ENCODE measurements at regions not wholly inside any gene's neighbourhood (a gene's known extent, or its start where the extent isn't known, plus 50 kb on each side); places are given as distances from the start of the nearest gene placed in this dataset.

DNA sequence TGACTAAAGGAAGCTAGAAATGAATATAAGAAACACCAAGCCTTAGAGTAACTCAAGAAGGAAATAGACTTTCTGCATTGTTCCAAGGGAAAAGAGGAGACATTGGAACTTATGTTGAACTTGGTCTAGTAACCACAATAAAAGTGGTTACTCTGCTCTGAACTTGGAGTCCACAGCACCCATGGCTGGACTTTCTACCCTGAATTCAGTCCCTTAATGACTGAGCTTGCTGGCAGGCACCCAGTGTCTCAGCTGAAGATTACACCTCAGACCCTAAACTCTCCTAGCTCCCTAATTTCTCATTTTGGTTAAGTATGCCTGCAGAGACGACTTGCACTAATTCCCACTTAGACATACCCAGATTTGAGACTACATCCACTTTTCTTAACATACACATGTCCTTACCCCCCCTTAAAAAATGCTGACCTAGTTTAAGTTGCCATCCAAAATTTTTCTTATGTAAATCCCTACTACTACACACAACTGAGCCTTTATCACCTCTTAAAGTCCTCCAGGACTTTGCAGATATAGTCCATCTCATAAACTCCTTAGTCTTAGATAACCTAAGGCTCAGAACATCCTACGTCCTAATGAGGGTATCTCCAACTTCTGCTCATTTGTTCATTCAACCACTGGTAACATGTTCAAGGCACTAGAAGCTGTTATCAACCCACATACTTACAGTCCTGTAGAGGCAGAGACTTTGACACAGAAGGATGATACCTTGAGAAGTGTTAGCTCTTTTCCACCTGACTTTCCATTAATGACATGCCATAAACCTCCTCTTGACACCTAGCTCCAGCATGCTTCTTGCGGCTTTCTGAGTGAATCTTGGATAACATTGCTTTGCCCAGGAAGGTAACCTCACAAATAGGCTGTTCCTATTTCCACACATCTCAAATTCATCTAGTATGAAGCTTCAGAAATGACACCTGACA, 129.8 kb downstream of the ALDH8A1 start:
- Histone ChIP-seq H3K27ac (ENCODE audit: low read depth, low read length) (no peak overlapping the region), H3K4me3 (ENCODE audit: low read length) (no peak overlapping the region), H3K27me3 (ENCODE audit: insufficient read depth, low read length, poor library complexity, severe bottlenecking) (no peaks in the 10 kb centered on the region), H3K36me3 (ENCODE audit: insufficient read depth, low read length) (no peaks in the 10 kb centered on the region), H3K4me1 (ENCODE audit: insufficient read depth, low read length) (no peaks in the 10 kb centered on the region), H3K9me3 (ENCODE audit: low read length) (no peaks in the 10 kb centered on the region)
- DNase-seq, result no peak
- ChIA-PET CTCF (interaction anchor here (0.5 kb wide), 1 partner anchor 26 kb away, joined by 3 read pairs; no protein-coding TSS in a partner anchor), POLR2A (no interaction called here)
- Mint-ChIP-seq H3K36me3 (no peaks in the 10 kb centered on the region), H3K4me3 (no peak overlapping the region), H3K27me3 (peaks cover 3 to 13% of the 10 kb centered on the region in 2 donors), H3K9me3 (peaks cover 0 to 2% (median 0%) of the 10 kb centered on the region in 5 donors), H3K27ac (no peak overlapping the region), H3K4me1 (peaks cover 0 to 3% (median 3%) of the 10 kb centered on the region in 3 donors)

DNA sequence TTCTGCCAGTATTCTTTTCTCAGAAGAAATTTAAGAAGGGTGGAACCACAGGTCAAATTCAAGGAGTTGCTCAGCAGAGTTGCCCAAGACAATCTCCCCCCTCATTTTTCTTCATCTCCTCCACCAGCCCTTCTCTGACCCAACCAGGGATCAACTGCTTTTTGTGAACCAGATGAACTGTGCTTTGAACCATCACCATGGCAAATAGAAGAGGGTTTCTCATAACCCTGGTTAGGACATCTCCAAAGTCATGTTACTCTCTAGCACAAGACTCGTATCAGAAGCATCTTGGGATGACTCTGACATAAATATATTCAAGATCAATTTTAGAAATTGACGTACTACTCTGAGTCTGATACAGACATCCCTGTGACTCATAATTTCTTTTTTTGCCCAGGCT, 130.7 kb downstream of the ALDH8A1 start:
- H3K36me3 Mint-ChIP-seq, result no peaks in the 10 kb centered on the region
- H3K27ac Mint-ChIP-seq, result no peak overlapping the region
- H3K27me3 Mint-ChIP-seq, result peaks cover 3 to 9% of the 10 kb centered on the region in 2 donors
- ChIA-PET POLR2A (no interaction called here), CTCF (no interaction called here)
- H3K9me3 Mint-ChIP-seq, result peaks cover 0 to 2% (median 0%) of the 10 kb centered on the region in 5 donors
- H3K27me3 ChIP-seq (ENCODE audit: insufficient read depth, low read length, poor library complexity, severe bottlenecking), result no peaks in the 10 kb centered on the region
- H3K36me3 ChIP-seq (ENCODE audit: insufficient read depth, low read length), result no peaks in the 10 kb centered on the region
- no peak overlapping the region for H3K4me3 ChIP-seq (ENCODE audit: low read length)
- H3K4me1 Mint-ChIP-seq, result peaks cover 0 to 3% (median 3%) of the 10 kb centered on the region in 3 donors
- no peaks in the 10 kb centered on the region for H3K9me3 ChIP-seq (ENCODE audit: low read length)
- H3K27ac ChIP-seq (ENCODE audit: low read depth, low read length), result no peak overlapping the region
- DNase-seq, result no peak
- H3K4me1 ChIP-seq (ENCODE audit: insufficient read depth, low read length), result no peaks in the 10 kb centered on the region
- H3K4me3 Mint-ChIP-seq, result no peak overlapping the region

DNA sequence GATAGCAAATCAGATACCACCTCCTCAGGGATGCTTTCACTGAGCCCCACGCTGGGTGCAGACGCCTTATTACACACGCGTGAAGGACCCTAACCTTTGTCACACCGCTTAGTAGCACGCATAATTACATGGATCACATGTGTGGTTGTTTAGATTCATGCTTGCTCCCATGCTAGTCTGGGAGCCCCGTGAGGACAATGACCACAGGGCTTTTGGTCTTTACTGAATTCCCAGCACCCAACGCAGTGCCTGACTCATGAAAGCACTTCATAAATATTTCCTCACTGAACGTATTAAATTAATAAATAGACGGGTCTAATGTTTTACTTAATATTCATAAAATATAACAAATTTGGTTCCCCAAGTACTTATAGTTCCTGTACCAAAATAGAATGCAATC, 132.5 kb downstream of the ALDH8A1 start:
- no peaks in the 10 kb centered on the region for H3K36me3 ChIP-seq (ENCODE audit: insufficient read depth, low read length)
- H3K27me3 ChIP-seq (ENCODE audit: insufficient read depth, low read length, poor library complexity, severe bottlenecking), result no peaks in the 10 kb centered on the region
- peaks cover 0 to 2% of the 10 kb centered on the region in 2 donors for H3K27me3 Mint-ChIP-seq
- POLR2A ChIA-PET, result no interaction called here
- DNase-seq, result no peak
- CTCF ChIA-PET, result no interaction called here
- no peaks in the 10 kb centered on the region for H3K4me1 ChIP-seq (ENCODE audit: insufficient read depth, low read length)
- H3K4me3 Mint-ChIP-seq, result no peak overlapping the region
- H3K9me3 ChIP-seq (ENCODE audit: low read length), result no peaks in the 10 kb centered on the region
- no peak overlapping the region for H3K4me3 ChIP-seq (ENCODE audit: low read length)
- H3K36me3 Mint-ChIP-seq, result no peaks in the 10 kb centered on the region
- H3K27ac Mint-ChIP-seq, result no peak overlapping the region
- no peaks in the 10 kb centered on the region for H3K4me1 Mint-ChIP-seq
- H3K27ac ChIP-seq (ENCODE audit: low read depth, low read length), result no peak overlapping the region
- no peaks in the 10 kb centered on the region for H3K9me3 Mint-ChIP-seq

DNA sequence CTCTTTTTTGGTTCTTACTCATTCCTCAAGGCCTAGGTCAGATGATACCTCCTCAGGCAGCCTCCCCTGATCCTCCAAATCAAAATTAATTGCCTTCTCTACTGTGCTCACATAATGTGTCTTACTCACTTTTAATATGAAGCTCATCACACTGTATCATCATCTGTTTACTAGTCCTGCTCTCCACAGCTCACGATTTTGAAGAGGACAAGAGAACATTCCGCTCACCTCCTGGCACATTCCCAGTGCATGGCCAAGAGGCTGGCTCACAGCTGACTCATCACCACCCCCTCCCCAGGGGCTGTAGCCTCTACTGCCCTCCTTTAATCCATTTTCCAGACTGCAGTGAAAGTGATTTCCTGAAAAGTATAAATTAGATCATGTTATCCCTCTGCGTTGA, 133.1 kb downstream of the ALDH8A1 start:
- Histone ChIP-seq H3K27ac (ENCODE audit: low read depth, low read length) (no peak overlapping the region), H3K4me1 (ENCODE audit: insufficient read depth, low read length) (no peaks in the 10 kb centered on the region), H3K27me3 (ENCODE audit: insufficient read depth, low read length, poor library complexity, severe bottlenecking) (no peaks in the 10 kb centered on the region), H3K4me3 (ENCODE audit: low read length) (no peak overlapping the region), H3K36me3 (ENCODE audit: insufficient read depth, low read length) (no peaks in the 10 kb centered on the region), H3K9me3 (ENCODE audit: low read length) (no peaks in the 10 kb centered on the region)
- no peak overlapping the region for H3K27ac Mint-ChIP-seq
- no peak overlapping the region for H3K4me3 Mint-ChIP-seq
- peaks cover 0 to 5% of the 10 kb centered on the region in 2 donors for H3K27me3 Mint-ChIP-seq
- no peaks in the 10 kb centered on the region for H3K4me1 Mint-ChIP-seq
- H3K9me3 Mint-ChIP-seq, result no peaks in the 10 kb centered on the region
- no peak for DNase-seq
- POLR2A ChIA-PET, result interaction anchor here (0.6 kb wide), 1 partner anchor 634 kb away, joined by 3 read pairs; no protein-coding TSS in a partner anchor
- H3K36me3 Mint-ChIP-seq, result no peaks in the 10 kb centered on the region
- CTCF ChIA-PET, result no interaction called here

DNA sequence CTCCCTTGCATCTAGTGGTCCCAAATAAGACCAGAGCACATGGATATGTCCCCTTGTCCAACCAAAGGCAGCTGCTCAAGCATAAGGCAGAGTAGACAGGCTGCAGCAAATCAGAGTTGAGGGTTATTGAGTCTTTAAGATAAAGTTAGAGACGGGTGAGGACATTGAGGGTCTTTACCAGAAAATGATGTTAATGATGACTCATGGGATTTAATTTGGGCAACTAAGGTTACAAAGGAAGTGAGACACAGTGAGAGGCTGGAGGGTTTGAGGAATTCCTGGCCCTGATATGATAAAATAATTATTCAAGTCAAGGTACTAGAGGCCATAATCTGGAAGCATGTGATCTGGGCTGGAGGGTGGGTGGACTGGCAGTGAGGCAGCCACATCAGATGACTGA, 133.6 kb downstream of the ALDH8A1 start:
- no peaks in the 10 kb centered on the region for H3K9me3 Mint-ChIP-seq
- CTCF ChIA-PET, result no interaction called here
- no peak for DNase-seq
- H3K27ac Mint-ChIP-seq, result no peak overlapping the region
- H3K27me3 ChIP-seq (ENCODE audit: insufficient read depth, low read length, poor library complexity, severe bottlenecking), result no peaks in the 10 kb centered on the region
- H3K4me1 ChIP-seq (ENCODE audit: insufficient read depth, low read length), result no peaks in the 10 kb centered on the region
- no peaks in the 10 kb centered on the region for H3K4me1 Mint-ChIP-seq
- no peaks in the 10 kb centered on the region for H3K36me3 Mint-ChIP-seq
- POLR2A ChIA-PET, result interaction anchor here (0.6 kb wide), 1 partner anchor 633 kb away, joined by 3 read pairs; no protein-coding TSS in a partner anchor
- H3K4me3 ChIP-seq (ENCODE audit: low read length), result no peak overlapping the region
- no peak overlapping the region for H3K4me3 Mint-ChIP-seq
- no peaks in the 10 kb centered on the region for H3K9me3 ChIP-seq (ENCODE audit: low read length)
- H3K27me3 Mint-ChIP-seq, result peaks cover 0 to 5% of the 10 kb centered on the region in 2 donors
- no peak overlapping the region for H3K27ac ChIP-seq (ENCODE audit: low read depth, low read length)
- no peaks in the 10 kb centered on the region for H3K36me3 ChIP-seq (ENCODE audit: insufficient read depth, low read length)

DNA sequence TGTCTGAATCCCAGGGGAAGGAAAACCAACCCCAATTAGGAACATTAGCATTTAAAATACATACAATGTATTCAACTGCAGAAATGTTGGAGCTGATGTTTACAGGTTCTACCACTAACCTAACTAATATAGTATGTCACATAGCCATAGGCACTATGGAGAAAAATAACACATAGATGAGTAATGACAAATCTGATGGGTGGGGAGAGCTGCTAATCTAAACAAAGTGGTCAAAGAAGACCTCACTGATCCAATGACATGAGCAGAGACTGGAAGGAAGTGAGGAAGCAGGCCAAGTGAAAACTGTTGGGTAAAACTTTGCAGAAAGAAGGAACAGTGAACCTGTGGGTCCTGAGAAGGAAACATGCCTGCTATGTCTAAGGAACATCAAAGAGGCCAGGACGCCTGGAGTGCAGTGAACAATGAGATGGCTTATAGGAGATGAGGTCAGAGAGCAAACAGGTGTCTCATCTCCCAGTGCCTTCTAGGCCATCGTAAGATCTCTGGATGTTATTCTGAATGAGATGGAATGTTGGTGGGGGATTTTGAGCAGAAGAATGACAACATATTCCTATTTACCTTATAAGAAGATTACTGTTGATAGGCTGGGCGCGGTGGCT, 135.7 kb downstream of the ALDH8A1 start:
- peaks cover 0 to 8% of the 10 kb centered on the region in 2 donors for H3K27me3 Mint-ChIP-seq
- no peak for DNase-seq
- ChIA-PET POLR2A (no interaction called here), CTCF (interaction anchor here (2.0 kb wide), 1 partner anchor 9 kb away, joined by 5 read pairs; no protein-coding TSS in a partner anchor)
- Histone ChIP-seq H3K4me1 (ENCODE audit: insufficient read depth, low read length) (no peaks in the 10 kb centered on the region), H3K27me3 (ENCODE audit: insufficient read depth, low read length, poor library complexity, severe bottlenecking) (no peaks in the 10 kb centered on the region), H3K4me3 (ENCODE audit: low read length) (no peak overlapping the region), H3K9me3 (ENCODE audit: low read length) (no peaks in the 10 kb centered on the region), H3K27ac (ENCODE audit: low read depth, low read length) (no peak overlapping the region), H3K36me3 (ENCODE audit: insufficient read depth, low read length) (no peaks in the 10 kb centered on the region)
- H3K9me3 Mint-ChIP-seq, result no peaks in the 10 kb centered on the region
- no peak overlapping the region for H3K4me3 Mint-ChIP-seq
- H3K27ac Mint-ChIP-seq, result no peak overlapping the region
- H3K4me1 Mint-ChIP-seq, result no peaks in the 10 kb centered on the region
- no peaks in the 10 kb centered on the region for H3K36me3 Mint-ChIP-seq

DNA sequence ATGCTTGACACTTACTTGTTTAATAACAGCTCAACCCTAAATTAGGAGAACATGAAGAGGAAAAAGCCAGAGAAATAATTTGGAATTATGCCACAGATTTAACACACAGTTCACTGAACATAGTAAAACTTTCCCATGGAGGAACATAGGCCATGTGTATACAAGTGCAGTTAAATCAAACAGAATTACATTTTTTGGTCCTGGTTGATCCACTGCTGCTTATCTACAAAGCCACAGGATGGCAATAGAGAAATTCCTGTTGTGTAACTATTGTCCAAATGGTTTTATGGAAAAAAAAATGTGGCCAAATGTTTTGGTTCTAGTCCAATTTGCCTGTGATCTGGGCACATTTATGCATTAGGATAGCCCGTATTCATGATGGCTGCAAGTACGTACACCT, 136.8 kb downstream of the ALDH8A1 start:
- H3K9me3 Mint-ChIP-seq, result no peaks in the 10 kb centered on the region
- H3K4me1 Mint-ChIP-seq, result no peaks in the 10 kb centered on the region
- no peak overlapping the region for H3K27ac Mint-ChIP-seq
- ChIA-PET POLR2A (no interaction called here), CTCF (interaction anchor here (1.4 to 2.0 kb wide), 2 partner anchors 10 to 656 kb away, joined by 4 to 5 read pairs; no protein-coding TSS in a partner anchor)
- H3K27me3 Mint-ChIP-seq, result peaks cover 5 to 8% of the 10 kb centered on the region in 2 donors
- no peak overlapping the region for H3K4me3 ChIP-seq (ENCODE audit: low read length)
- DNase-seq, result no peak
- H3K36me3 ChIP-seq (ENCODE audit: insufficient read depth, low read length), result no peaks in the 10 kb centered on the region
- H3K9me3 ChIP-seq (ENCODE audit: low read length), result no peaks in the 10 kb centered on the region
- H3K27me3 ChIP-seq (ENCODE audit: insufficient read depth, low read length, poor library complexity, severe bottlenecking), result no peaks in the 10 kb centered on the region
- H3K4me1 ChIP-seq (ENCODE audit: insufficient read depth, low read length), result no peaks in the 10 kb centered on the region
- H3K36me3 Mint-ChIP-seq, result no peaks in the 10 kb centered on the region
- no peak overlapping the region for H3K4me3 Mint-ChIP-seq
- no peak overlapping the region for H3K27ac ChIP-seq (ENCODE audit: low read depth, low read length)

DNA sequence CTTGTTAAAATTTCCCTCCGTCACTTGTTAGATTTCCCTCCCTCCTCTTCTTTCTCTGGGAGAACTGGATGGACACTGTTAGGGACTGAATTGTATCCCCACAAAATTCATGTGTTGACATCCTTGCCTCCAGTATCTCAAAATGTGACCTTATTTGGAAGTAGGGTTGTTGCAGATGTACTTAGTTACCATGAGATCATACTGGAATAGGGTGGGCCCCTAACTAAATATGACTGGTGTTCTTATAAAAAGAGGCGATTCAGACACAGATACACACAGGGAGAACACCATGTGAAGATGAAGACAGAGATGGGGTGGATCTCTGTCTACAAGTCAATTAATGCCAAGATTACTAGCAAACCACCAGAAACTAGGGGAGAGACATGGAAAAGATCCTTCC, 139.5 kb downstream of the ALDH8A1 start:
- no peaks in the 10 kb centered on the region for H3K4me1 Mint-ChIP-seq
- CTCF ChIA-PET, result no interaction called here
- no peak overlapping the region for H3K4me3 ChIP-seq (ENCODE audit: low read length)
- H3K27ac ChIP-seq (ENCODE audit: low read depth, low read length), result no peak overlapping the region
- no peak for DNase-seq
- POLR2A ChIA-PET, result no interaction called here
- H3K9me3 ChIP-seq (ENCODE audit: low read length), result no peaks in the 10 kb centered on the region
- no peak overlapping the region for H3K27ac Mint-ChIP-seq
- no peaks in the 10 kb centered on the region for H3K36me3 Mint-ChIP-seq
- no peak overlapping the region for H3K4me3 Mint-ChIP-seq
- no peaks in the 10 kb centered on the region for H3K9me3 Mint-ChIP-seq
- peaks cover 11 to 12% of the 10 kb centered on the region in 2 donors for H3K27me3 Mint-ChIP-seq
- no peaks in the 10 kb centered on the region for H3K27me3 ChIP-seq (ENCODE audit: insufficient read depth, low read length, poor library complexity, severe bottlenecking)
- H3K36me3 ChIP-seq (ENCODE audit: insufficient read depth, low read length), result no peaks in the 10 kb centered on the region
- no peaks in the 10 kb centered on the region for H3K4me1 ChIP-seq (ENCODE audit: insufficient read depth, low read length)
